GM12874 (cell line): ENCODE measurements at regions not wholly inside any gene's neighbourhood (a gene's known extent, or its start where the extent isn't known, plus 50 kb on each side); places are given as distances from the start of the nearest gene placed in this dataset.

Experiments
- CTCF ChIP-seq: IDR thresholded peaks from 2 replicates; pipeline ENCODE4 v1.5.1; 2011; ENCODE audit warnings: low read depth, mild to moderate bottlenecking, control low read depth, low read length, moderate library complexity; ENCODE audit not compliant: insufficient read depth

DNA sequence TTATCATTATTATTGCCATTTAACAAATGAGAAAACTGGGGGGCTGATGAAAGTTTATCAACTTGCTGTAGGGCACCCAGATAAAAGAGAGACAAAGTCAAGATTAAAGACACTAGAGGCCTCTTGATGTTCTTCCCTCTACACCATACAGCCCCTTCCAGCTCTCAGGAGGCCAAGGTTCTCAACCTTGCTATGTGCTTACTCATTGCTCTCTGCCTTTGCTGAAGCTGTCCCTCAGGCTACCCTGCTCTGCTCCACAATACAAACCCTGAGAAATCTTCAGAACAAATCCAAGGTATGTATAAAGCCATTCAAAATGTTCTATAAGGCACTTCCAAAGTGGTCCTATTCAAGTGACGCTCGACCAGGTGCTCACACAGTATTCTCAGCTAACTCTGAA lies 329.9 kb upstream of the TNP1 start:
- TF ChIP-seq CTCF: no peak

- no peak for TF ChIP-seq CTCF
Measured at GRCh38 chr2:217189131-217189530, 329.3 kb upstream of the TNP1 start.

DNA sequence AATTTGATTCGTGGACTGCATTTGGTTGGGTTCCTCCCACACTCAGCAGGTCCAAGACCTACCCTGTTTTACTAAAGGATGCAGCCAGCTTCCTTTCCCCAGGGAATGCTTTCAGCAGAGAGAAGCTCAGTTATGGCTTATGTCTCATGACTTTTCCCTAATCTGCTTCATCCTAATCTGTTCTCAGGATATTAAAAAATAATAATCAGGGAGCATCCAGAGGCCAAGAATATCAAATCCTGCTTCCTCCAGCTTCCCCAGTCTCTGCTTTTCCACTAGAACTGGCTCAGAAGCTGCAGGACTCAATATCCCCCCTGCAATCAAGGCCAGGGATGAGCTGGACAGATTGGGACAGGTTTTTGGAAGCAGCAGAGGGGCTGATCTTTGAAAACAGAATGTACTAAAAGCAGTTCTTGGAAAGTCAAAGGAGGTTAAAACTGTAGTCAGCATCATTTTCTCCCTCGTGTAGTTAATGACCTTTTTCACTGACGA lies 326.9 kb upstream of the TNP1 start:
- TF ChIP-seq CTCF: no peak

- no peak for TF ChIP-seq CTCF
Measured at GRCh38 chr2:217186152-217186551, 326.3 kb upstream of the TNP1 start.

- TF ChIP-seq CTCF: no peak
Measured at GRCh38 chr2:217185265-217185995, 325.6 kb upstream of the TNP1 start.

- no peak for TF ChIP-seq CTCF
Measured at GRCh38 chr2:217184242-217184641, 324.4 kb upstream of the TNP1 start.

DNA sequence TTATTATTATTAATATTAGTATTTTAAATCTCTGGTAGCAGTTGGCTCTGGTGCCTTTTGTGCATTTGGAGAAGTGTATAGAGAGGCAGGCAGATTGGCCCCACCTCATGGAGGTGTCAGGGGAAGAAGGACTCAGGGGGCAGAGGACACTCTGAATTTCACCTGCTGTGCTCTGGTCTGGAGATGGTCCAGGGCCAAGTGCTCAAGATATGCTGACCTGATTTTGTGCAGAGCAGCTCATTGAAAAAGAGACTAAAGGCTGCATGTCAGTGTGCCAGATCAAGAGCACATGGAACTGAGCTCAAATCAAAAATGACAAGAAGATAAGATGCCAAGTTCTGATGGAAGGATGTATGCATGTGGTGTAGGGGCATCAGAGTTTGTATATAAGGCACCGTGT lies 323.6 kb upstream of the TNP1 start:
- no peak for TF ChIP-seq CTCF

DNA sequence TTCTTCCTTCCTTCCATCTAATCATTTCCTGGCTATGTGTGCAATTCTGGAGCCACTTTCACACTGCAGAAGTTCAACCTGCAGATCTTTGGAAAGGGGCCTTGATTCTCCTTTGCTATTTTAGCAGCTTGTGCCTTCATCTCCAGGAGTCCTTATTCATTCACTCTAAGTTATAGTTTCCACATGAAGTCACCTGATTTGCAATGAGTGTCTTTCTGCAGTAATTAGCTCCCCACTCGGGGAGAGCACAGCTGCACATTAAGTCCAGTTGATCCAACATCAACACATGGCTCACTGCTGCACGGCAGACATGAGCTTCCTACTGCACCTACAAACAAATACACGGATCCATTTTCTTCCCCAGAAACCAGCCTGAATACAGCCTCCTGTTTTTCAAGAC lies 323.1 kb upstream of the TNP1 start:
- no peak for TF ChIP-seq CTCF
